H1 (cell line): ENCODE measurements at regions not wholly inside any gene's neighbourhood (a gene's known extent, or its start where the extent isn't known, plus 50 kb on each side); places are given as distances from the start of the nearest gene placed in this dataset.

ENCODE experiments used
- CHD1 ChIP-seq: IDR thresholded peaks from 2 replicates; pipeline ENCODE4 v1.6.1; 2012; ENCODE audit warnings: low read depth, low read length, improper control_type of control experiment
- CTCF ChIP-seq, 3 experiments: IDR thresholded peaks; 1 replicate in 2 of 3; 2 replicates in 1 of 3; pipeline versions ENCODE4 v1.5.1 to v1.6.1; 2011; ENCODE audit warnings: low read length in 3 of 3, mild to moderate bottlenecking in 3 of 3, inconsistent platforms in 2 of 3, low read depth in 1 of 3, moderate library complexity in 1 of 3; ENCODE audit not compliant: insufficient read depth in 1 of 3; ENCODE audit errors: control extremely low read depth in 1 of 3
- GTF2F1 ChIP-seq: IDR thresholded peaks from 2 replicates; pipeline ENCODE4 v1.6.1; 2012; ENCODE audit warnings: low read depth, low read length, improper control_type of control experiment, borderline replicate concordance
- HDAC6 ChIP-seq: IDR thresholded peaks from one replicate; pipeline ENCODE4 v1.7.1; 2012; ENCODE audit warnings: low read depth, mild to moderate bottlenecking, inconsistent platforms, low read length, moderate library complexity
- KDM5A ChIP-seq: fragments of 200-600 bp; IDR thresholded peaks from 2 replicates; pipeline ENCODE4 v1.7.1; 2012; ENCODE audit warnings: mild to moderate bottlenecking, low read length, inconsistent platforms, mixed read lengths
- NANOG ChIP-seq: IDR thresholded peaks from 2 replicates; pipeline ENCODE4 v1.6.1; 2011; ENCODE audit warnings: low read length, low read depth, mild to moderate bottlenecking, inconsistent platforms; ENCODE audit not compliant: insufficient read depth, poor library complexity, severe bottlenecking
- POLR2AphosphoS5 ChIP-seq: IDR thresholded peaks from 2 replicates; pipeline ENCODE4 v1.6.1; 2011; ENCODE audit warnings: low read depth, low read length
- RXRA ChIP-seq: IDR thresholded peaks from 2 replicates; pipeline ENCODE4 v1.6.1; 2011; ENCODE audit warnings: low read depth, mild to moderate bottlenecking, low read length, moderate library complexity; ENCODE audit not compliant: insufficient read depth
- YY1 ChIP-seq: IDR thresholded peaks from 2 replicates; pipeline ENCODE4 v1.6.1; 2011; ENCODE audit warnings: low read depth, mild to moderate bottlenecking, low read length

- no peak for TF ChIP-seq RXRA
- no peak for TF ChIP-seq GTF2F1
- TF ChIP-seq POLR2AphosphoS5 = no peak
- no peak for TF ChIP-seq NANOG
- TF ChIP-seq KDM5A = no peak
- TF ChIP-seq CHD1 = no peak
- no peak for TF ChIP-seq YY1
- TF ChIP-seq CTCF (IDR thresholded peaks at IDR 0.05; ENCODE audit: control extremely low read depth in 1 of 3, insufficient read depth in 1 of 3, low read depth in 1 of 3, low read length in 3 of 3) = no peak
- TF ChIP-seq HDAC6 = no peak
- TF ChIP-seq, all 59 proteins: peak for 0
These were observed 164.2 kb upstream of the ETAA1 start (continued) for GRCh38 chr2:67232936-67233335.
